K562 (cell line): ENCODE measurements at regions not wholly inside any gene's neighbourhood (a gene's known extent, or its start where the extent isn't known, plus 50 kb on each side); places are given as distances from the start of the nearest gene placed in this dataset.

Source experiments
- TBL1XR1 ChIP-seq, 2 experiments: IDR thresholded peaks; 2 replicates each; pipeline ENCODE4 v1.6.1; 2012; ENCODE audit warnings: improper control_type of control experiment in 2 of 2, low read length in 2 of 2, mild to moderate bottlenecking in 1 of 2
- TEAD4 ChIP-seq, 2 experiments: sonication (generic) in 1 of 2; formaldehyde crosslinking in 1 of 2; IDR thresholded peaks; 2 replicates each; pipeline versions ENCODE4 v1.6.1 to v1.8.0; 2012 to 2022; ENCODE audit warnings: borderline replicate concordance in 1 of 2, inconsistent platforms in 1 of 2, low read length in 1 of 2, mild to moderate bottlenecking in 1 of 2, missing genetic modification reagents in 1 of 2
- ZBTB7A ChIP-seq: IDR thresholded peaks from 2 replicates; pipeline ENCODE4 v1.6.1; 2011; ENCODE audit warnings: low read depth, mild to moderate bottlenecking, low read length, moderate library complexity, borderline replicate concordance; ENCODE audit not compliant: control insufficient read depth
- TF ChIP-seq, protein P1 (sequence below): fragments of 200-400 bp; formaldehyde crosslinking; IDR thresholded peaks from 2 replicates; pipeline ENCODE4 v1.6.1; 2017; ENCODE audit warnings: mild to moderate bottlenecking, low read depth, low read length, moderate library complexity
- TF ChIP-seq, protein P2 (sequence below): sonication (generic); formaldehyde crosslinking; IDR thresholded peaks from 2 replicates; pipeline ENCODE4 v1.8.1; 2023; ENCODE audit warnings: missing genetic modification reagents, mild to moderate bottlenecking, borderline replicate concordance
- TF ChIP-seq, protein P3 (sequence below): fragments of 450-650 bp; formaldehyde crosslinking; IDR thresholded peaks from 2 replicates; pipeline ENCODE4 v1.4.0; 2020; ENCODE audit warnings: mild to moderate bottlenecking
- TF ChIP-seq, protein P4 (sequence below), 2 experiments: fragments of 450-650 bp in 1 of 2; sonication (generic) in 1 of 2; formaldehyde crosslinking in 1 of 2; IDR thresholded peaks; 2 replicates each; pipeline versions ENCODE4 v1.7.1 to v1.9.0; 2016 to 2022; ENCODE audit warnings: inconsistent platforms in 1 of 2, mild to moderate bottlenecking in 1 of 2, missing genetic modification reagents in 1 of 2

DNA sequence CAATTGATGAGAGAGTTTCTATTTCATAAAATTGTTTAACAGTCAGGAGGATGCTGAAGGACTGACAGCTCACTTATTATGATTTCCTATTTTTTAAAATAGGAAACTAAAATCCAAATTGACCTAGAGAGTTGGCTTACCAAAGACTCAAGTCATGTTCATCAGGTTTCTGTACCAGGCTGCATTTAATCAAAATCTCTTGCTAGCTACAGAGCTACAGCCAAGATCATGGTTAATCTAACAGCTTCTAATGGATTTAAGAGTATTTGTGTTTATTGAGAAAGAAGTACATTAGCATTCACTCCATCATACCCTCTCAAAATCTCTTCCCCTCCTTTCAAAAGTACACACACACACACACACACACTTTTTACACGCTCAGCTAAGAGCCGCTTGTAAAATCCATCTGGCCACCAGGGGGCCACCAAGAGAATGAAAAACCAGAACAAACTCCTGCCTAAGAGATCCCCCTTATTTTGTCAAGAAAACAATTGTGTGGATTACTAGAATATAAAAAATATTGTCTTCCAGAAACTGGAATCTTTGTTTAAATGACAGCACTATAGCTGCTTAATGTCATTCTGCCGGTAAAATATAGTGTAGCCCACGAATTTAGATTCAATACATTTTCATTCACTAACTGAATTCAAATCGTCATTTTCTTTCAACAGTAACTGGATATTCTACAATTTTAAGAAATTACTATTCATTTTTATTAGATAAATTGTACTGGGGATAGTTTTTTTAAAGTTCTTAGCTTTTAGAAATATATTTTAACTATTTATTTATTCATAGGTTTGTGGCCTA lies 334.0 kb downstream of the BTG1 start (continued):
- TF ChIP-seq, protein P1, sequence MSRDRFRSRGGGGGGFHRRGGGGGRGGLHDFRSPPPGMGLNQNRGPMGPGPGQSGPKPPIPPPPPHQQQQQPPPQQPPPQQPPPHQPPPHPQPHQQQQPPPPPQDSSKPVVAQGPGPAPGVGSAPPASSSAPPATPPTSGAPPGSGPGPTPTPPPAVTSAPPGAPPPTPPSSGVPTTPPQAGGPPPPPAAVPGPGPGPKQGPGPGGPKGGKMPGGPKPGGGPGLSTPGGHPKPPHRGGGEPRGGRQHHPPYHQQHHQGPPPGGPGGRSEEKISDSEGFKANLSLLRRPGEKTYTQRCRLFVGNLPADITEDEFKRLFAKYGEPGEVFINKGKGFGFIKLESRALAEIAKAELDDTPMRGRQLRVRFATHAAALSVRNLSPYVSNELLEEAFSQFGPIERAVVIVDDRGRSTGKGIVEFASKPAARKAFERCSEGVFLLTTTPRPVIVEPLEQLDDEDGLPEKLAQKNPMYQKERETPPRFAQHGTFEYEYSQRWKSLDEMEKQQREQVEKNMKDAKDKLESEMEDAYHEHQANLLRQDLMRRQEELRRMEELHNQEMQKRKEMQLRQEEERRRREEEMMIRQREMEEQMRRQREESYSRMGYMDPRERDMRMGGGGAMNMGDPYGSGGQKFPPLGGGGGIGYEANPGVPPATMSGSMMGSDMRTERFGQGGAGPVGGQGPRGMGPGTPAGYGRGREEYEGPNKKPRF, result no peak
- TF ChIP-seq, protein P2, sequence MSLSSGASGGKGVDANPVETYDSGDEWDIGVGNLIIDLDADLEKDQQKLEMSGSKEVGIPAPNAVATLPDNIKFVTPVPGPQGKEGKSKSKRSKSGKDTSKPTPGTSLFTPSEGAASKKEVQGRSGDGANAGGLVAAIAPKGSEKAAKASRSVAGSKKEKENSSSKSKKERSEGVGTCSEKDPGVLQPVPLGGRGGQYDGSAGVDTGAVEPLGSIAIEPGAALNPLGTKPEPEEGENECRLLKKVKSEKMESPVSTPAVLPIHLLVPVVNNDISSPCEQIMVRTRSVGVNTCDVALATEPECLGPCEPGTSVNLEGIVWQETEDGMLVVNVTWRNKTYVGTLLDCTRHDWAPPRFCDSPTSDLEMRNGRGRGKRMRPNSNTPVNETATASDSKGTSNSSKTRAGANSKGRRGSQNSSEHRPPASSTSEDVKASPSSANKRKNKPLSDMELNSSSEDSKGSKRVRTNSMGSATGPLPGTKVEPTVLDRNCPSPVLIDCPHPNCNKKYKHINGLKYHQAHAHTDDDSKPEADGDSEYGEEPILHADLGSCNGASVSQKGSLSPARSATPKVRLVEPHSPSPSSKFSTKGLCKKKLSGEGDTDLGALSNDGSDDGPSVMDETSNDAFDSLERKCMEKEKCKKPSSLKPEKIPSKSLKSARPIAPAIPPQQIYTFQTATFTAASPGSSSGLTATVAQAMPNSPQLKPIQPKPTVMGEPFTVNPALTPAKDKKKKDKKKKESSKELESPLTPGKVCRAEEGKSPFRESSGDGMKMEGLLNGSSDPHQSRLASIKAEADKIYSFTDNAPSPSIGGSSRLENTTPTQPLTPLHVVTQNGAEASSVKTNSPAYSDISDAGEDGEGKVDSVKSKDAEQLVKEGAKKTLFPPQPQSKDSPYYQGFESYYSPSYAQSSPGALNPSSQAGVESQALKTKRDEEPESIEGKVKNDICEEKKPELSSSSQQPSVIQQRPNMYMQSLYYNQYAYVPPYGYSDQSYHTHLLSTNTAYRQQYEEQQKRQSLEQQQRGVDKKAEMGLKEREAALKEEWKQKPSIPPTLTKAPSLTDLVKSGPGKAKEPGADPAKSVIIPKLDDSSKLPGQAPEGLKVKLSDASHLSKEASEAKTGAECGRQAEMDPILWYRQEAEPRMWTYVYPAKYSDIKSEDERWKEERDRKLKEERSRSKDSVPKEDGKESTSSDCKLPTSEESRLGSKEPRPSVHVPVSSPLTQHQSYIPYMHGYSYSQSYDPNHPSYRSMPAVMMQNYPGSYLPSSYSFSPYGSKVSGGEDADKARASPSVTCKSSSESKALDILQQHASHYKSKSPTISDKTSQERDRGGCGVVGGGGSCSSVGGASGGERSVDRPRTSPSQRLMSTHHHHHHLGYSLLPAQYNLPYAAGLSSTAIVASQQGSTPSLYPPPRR, result no peak
- TF ChIP-seq, protein P3, sequence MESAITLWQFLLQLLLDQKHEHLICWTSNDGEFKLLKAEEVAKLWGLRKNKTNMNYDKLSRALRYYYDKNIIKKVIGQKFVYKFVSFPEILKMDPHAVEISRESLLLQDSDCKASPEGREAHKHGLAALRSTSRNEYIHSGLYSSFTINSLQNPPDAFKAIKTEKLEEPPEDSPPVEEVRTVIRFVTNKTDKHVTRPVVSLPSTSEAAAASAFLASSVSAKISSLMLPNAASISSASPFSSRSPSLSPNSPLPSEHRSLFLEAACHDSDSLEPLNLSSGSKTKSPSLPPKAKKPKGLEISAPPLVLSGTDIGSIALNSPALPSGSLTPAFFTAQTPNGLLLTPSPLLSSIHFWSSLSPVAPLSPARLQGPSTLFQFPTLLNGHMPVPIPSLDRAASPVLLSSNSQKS (CRISPR knock-in tag), result no peak
- TF ChIP-seq ZBTB7A (no peak), TEAD4 (IDR thresholded peaks at IDR 0.05; ENCODE audit: low read length) (no peak), TEAD4 (CRISPR knock-in tag; IDR thresholded peaks at IDR 0.05; ENCODE audit: borderline replicate concordance) (no peak), TBL1XR1 (IDR thresholded peaks at IDR 0.05; ENCODE audit: low read length in 2 of 2) (0 out of 4 replicates have a peak, but pooled peaks of 1 of the 2 experiments have one; percentile 25)
- TF ChIP-seq, protein P4, sequence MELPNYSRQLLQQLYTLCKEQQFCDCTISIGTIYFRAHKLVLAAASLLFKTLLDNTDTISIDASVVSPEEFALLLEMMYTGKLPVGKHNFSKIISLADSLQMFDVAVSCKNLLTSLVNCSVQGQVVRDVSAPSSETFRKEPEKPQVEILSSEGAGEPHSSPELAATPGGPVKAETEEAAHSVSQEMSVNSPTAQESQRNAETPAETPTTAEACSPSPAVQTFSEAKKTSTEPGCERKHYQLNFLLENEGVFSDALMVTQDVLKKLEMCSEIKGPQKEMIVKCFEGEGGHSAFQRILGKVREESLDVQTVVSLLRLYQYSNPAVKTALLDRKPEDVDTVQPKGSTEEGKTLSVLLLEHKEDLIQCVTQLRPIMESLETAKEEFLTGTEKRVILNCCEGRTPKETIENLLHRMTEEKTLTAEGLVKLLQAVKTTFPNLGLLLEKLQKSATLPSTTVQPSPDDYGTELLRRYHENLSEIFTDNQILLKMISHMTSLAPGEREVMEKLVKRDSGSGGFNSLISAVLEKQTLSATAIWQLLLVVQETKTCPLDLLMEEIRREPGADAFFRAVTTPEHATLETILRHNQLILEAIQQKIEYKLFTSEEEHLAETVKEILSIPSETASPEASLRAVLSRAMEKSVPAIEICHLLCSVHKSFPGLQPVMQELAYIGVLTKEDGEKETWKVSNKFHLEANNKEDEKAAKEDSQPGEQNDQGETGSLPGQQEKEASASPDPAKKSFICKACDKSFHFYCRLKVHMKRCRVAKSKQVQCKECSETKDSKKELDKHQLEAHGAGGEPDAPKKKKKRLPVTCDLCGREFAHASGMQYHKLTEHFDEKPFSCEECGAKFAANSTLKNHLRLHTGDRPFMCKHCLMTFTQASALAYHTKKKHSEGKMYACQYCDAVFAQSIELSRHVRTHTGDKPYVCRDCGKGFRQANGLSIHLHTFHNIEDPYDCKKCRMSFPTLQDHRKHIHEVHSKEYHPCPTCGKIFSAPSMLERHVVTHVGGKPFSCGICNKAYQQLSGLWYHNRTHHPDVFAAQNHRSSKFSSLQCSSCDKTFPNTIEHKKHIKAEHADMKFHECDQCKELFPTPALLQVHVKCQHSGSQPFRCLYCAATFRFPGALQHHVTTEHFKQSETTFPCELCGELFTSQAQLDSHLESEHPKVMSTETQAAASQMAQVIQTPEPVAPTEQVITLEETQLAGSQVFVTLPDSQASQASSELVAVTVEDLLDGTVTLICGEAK (IDR thresholded peaks at IDR 0.05), result no peak
- TF ChIP-seq, protein P4 (CRISPR knock-in tag; IDR thresholded peaks at IDR 0.05), result no peak
